PC-9 (cell line): ENCODE measurements at regions not wholly inside any gene's neighbourhood (a gene's known extent, or its start where the extent isn't known, plus 50 kb on each side); places are given as distances from the start of the nearest gene placed in this dataset.

Source experiments
- BruUV-seq: library from RNA; stranded (reverse); fragments of 400-500 nt; replicated peaks from 2 replicates; lab custom pipeline; 2021; lab: Mats Ljungman, UMichigan
- CTCF ChIA-PET: fragments of 300-600 bp; sonication (Branson Sonifier 250); formaldehyde crosslinking; loops from one replicate; lab custom pipeline; 2022; ENCODE audit warnings: antibody characterized with exemption; lab: Charles Lee
- POLR2A ChIA-PET: fragments of 300-600 bp; sonication (Branson Sonifier 250); formaldehyde crosslinking; loops from one replicate; lab custom pipeline; 2022; ENCODE audit warnings: antibody characterized with exemption; ENCODE audit not compliant: unreplicated experiment; lab: Charles Lee
- DNase-seq, 2 experiments: peaks; one replicate each; pipeline versions ENCODE4 v3.0.0 to v3.0.0-alpha.2; 2015 to 2022; ENCODE audit warnings: mixed read lengths in 1 of 2
- H2AFZ ChIP-seq: fragments of 200-600 bp; sonication (generic); 2 replicates; pipeline ENCODE4 v1.8.1; 2017; ENCODE audit warnings: antibody characterized with exemption
- H3F3A ChIP-seq: fragments of 200-600 bp; sonication (generic); 2 replicates; pipeline ENCODE4 v1.8.1; 2017; ENCODE audit warnings: antibody characterized with exemption, mild to moderate bottlenecking, low read depth; ENCODE audit not compliant: insufficient read depth
- H3K27ac ChIP-seq: fragments of 200-600 bp; sonication (generic); 2 replicates; pipeline ENCODE4 v1.6.1; 2016; ENCODE audit warnings: mixed run types
- H3K27me3 ChIP-seq: fragments of 200-600 bp; sonication (generic); 2 replicates; pipeline ENCODE4 v1.6.1; 2016; ENCODE audit warnings: low read depth, mixed run types; ENCODE audit not compliant: insufficient read depth
- H3K36me3 ChIP-seq: fragments of 200-600 bp; sonication (generic); 2 replicates; pipeline ENCODE4 v1.6.1; 2016; ENCODE audit warnings: low read depth, mixed run types
- H3K4me1 ChIP-seq: fragments of 200-600 bp; sonication (generic); replicated peaks from 2 replicates; pipeline ENCODE4 v1.6.1; 2016; ENCODE audit warnings: mixed run types; ENCODE audit not compliant: insufficient read depth
- H3K4me2 ChIP-seq: fragments of 200-600 bp; sonication (generic); 2 replicates; pipeline ENCODE4 v1.6.1; 2017; ENCODE audit warnings: mixed run types
- H3K4me3 ChIP-seq: fragments of 200-600 bp; sonication (generic); 2 replicates; pipeline ENCODE4 v1.6.1; 2016; ENCODE audit warnings: mixed run types
- H3K79me2 ChIP-seq: fragments of 200-600 bp; sonication (generic); 2 replicates; pipeline ENCODE4 v1.6.1; 2017; ENCODE audit warnings: low read depth, mixed run types
- H3K9me2 ChIP-seq: fragments of 200-600 bp; sonication (generic); 2 replicates; pipeline ENCODE4 v1.8.1; 2017; ENCODE audit warnings: mild to moderate bottlenecking; ENCODE audit not compliant: insufficient read depth
- H3K9me3 ChIP-seq: fragments of 200-600 bp; sonication (generic); 2 replicates; pipeline ENCODE4 v1.8.1; 2016; ENCODE audit warnings: low read depth; ENCODE audit not compliant: insufficient read depth
- H4K20me1 ChIP-seq: fragments of 200-600 bp; sonication (generic); 2 replicates; pipeline ENCODE4 v1.8.1; 2017; ENCODE audit not compliant: insufficient read depth
- CTCF ChIP-seq: fragments of 200-600 bp; sonication (generic); conservative IDR thresholded peaks from 2 replicates; pipeline ENCODE4 v1.6.1; 2017; ENCODE audit warnings: mixed run types, antibody characterized with exemption, mild to moderate bottlenecking, moderate library complexity
- EZH2 ChIP-seq: fragments of 200-600 bp; sonication (generic); IDR thresholded peaks from 2 replicates; pipeline ENCODE4 v1.8.0; 2017; ENCODE audit warnings: antibody characterized with exemption, low read depth
- intact Hi-C: fragments of 100-400 bp; cut with micrococcal nuclease; formaldehyde crosslinking; loops from one replicate; pipeline ENCODE4 v1.10.0; 2022; ENCODE audit not compliant: unreplicated experiment

DNA sequence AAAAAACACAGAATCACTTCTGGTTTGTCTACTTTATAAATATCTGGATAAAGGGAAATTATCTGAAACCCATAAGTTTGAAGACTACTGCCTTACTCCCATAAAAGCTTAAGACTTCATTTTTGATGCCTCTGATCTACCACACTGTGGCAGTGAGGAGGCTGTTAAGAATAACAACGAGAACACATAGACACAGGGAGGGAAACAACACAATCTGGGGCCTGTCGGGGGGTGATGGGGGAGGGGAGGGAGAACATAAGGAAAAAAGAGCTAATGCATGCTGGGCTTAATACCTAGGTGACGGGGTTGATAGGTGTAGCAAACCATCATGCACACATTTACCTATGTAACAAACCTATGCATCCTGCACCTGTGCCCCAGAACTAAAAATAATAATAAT, 573.7 kb downstream of the GBA3 start:
- no peaks in the 10 kb centered on the region for H4K20me1 ChIP-seq
- ChIA-PET POLR2A (no interaction called here), CTCF (no interaction called here)
- H3K4me3 ChIP-seq, result no peak overlapping the region
- intact Hi-C loops, result no loop called here
- TF ChIP-seq EZH2, result no peak
- H3K9me3 ChIP-seq, result no peaks in the 10 kb centered on the region
- no peaks in the 10 kb centered on the region for H3K4me1 ChIP-seq
- no peaks in the 10 kb centered on the region for H3K79me2 ChIP-seq
- H3K27me3 ChIP-seq, result no peaks in the 10 kb centered on the region
- H3F3A ChIP-seq, result no peaks in the 10 kb centered on the region
- no peak overlapping the region for H3K4me2 ChIP-seq
- no peaks in the 10 kb centered on the region for H3K36me3 ChIP-seq
- H2AFZ ChIP-seq, result no peak overlapping the region
- no TSS peak for BruUV-seq
- H3K9me2 ChIP-seq, result no peaks in the 10 kb centered on the region
- H3K27ac ChIP-seq, result no peak overlapping the region
- no peak for DNase-seq

DNA sequence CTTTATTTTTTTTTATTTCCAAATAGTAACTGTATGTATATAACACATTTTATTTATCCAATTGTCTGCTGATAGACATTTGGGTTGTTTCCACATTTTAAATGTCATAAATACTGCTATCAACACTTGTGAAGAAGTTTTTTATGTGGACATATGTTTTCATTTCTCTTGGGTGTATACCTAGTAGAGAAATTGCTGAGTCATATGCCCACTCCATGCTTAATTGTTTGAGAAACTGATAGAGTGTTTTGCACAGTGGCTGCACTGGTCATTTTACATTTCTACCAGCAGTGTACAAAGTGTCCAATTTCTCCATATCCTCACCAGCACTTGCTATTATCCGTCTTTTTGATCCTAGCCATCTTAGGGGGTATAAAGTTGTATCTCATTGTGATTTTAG, 567.8 kb downstream of the GBA3 start:
- Histone ChIP-seq H3K4me3 (no peak overlapping the region), H3K4me2 (no peak overlapping the region), H3K27ac (no peak overlapping the region), H3K36me3 (no peaks in the 10 kb centered on the region), H3K27me3 (no peaks in the 10 kb centered on the region), H3F3A (no peaks in the 10 kb centered on the region), H3K9me2 (no peaks in the 10 kb centered on the region), H3K4me1 (no peaks in the 10 kb centered on the region), H3K9me3 (0 out of 2 replicates have a peak, but pooled peaks cover 4% of the 10 kb centered on the region), H4K20me1 (no peaks in the 10 kb centered on the region), H3K79me2 (no peaks in the 10 kb centered on the region), H2AFZ (no peak overlapping the region)
- intact Hi-C loops, result no loop called here
- no peak for TF ChIP-seq CTCF
- no peak for TF ChIP-seq EZH2
- ChIA-PET CTCF (no interaction called here), POLR2A (no interaction called here)
- no peak for DNase-seq
- no TSS peak for BruUV-seq

DNA sequence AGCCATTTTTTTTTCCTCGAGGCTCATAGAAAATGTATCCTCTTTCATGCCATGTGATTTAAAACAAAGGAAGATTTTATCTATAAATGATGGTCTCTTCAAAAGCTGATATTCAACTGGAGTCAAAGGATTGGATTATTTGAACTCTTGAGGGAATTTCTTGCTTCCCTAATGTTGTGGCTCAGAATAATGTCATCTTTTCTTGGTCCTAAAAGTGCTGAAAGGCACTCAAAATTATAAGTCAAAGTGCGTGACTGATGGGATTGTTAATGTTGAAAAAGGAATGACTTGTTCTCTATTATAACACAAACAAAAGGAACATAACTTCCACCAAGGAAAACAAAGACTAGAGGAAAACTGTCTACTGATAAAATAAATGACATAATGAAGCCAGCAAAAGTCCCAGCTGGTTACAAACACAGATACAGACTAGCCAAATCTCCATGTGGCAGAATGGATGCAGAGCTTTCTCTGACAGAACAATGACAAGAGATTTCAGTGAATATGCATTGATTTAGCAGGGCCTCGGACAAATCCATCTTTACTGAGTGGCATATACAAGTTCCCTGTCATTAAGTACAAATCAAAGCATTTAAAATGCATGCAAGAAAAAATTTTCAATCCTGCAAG, 552.6 kb downstream of the GBA3 start:
- POLR2A ChIA-PET, result no interaction called here
- CTCF ChIA-PET, result no interaction called here
- no peak overlapping the region for H3K4me3 ChIP-seq
- no peaks in the 10 kb centered on the region for H3K36me3 ChIP-seq
- no peak overlapping the region for H3K4me2 ChIP-seq
- H3K9me2 ChIP-seq, result no peaks in the 10 kb centered on the region
- no peak for DNase-seq
- no TSS peak for BruUV-seq
- no peaks in the 10 kb centered on the region for H3K4me1 ChIP-seq
- H4K20me1 ChIP-seq, result no peaks in the 10 kb centered on the region
- no peaks in the 10 kb centered on the region for H3F3A ChIP-seq
- H2AFZ ChIP-seq, result no peak overlapping the region
- H3K27ac ChIP-seq, result no peak overlapping the region
- H3K79me2 ChIP-seq, result no peaks in the 10 kb centered on the region
- TF ChIP-seq EZH2 (no peak), CTCF (no peak)
- no peaks in the 10 kb centered on the region for H3K27me3 ChIP-seq
- intact Hi-C loops, result no loop called here
- no peaks in the 10 kb centered on the region for H3K9me3 ChIP-seq

GRCh38 chr4:23242962-23243361, 550.2 kb downstream of the GBA3 start:
- no peak overlapping the region for H3K4me2 ChIP-seq
- no peaks in the 10 kb centered on the region for H4K20me1 ChIP-seq
- no peaks in the 10 kb centered on the region for H3K79me2 ChIP-seq
- no peaks in the 10 kb centered on the region for H3K36me3 ChIP-seq
- BruUV-seq, result no TSS peak
- ChIA-PET POLR2A (no interaction called here), CTCF (no interaction called here)
- H3K9me2 ChIP-seq, result no peaks in the 10 kb centered on the region
- no peak for DNase-seq
- no peak overlapping the region for H3K27ac ChIP-seq
- no peaks in the 10 kb centered on the region for H3K9me3 ChIP-seq
- no peak for TF ChIP-seq EZH2
- TF ChIP-seq CTCF, result no peak
- no peak overlapping the region for H3K4me3 ChIP-seq
- no peaks in the 10 kb centered on the region for H3F3A ChIP-seq
- no peaks in the 10 kb centered on the region for H3K27me3 ChIP-seq
- no peak overlapping the region for H2AFZ ChIP-seq
- no peaks in the 10 kb centered on the region for H3K4me1 ChIP-seq
- intact Hi-C loops, result no loop called here
